ENCODE measurements at regions not wholly inside any gene's neighbourhood (a gene's known extent, or its start where the extent isn't known, plus 50 kb on each side); places are given as distances from the start of the nearest gene placed in this dataset.

DNA sequence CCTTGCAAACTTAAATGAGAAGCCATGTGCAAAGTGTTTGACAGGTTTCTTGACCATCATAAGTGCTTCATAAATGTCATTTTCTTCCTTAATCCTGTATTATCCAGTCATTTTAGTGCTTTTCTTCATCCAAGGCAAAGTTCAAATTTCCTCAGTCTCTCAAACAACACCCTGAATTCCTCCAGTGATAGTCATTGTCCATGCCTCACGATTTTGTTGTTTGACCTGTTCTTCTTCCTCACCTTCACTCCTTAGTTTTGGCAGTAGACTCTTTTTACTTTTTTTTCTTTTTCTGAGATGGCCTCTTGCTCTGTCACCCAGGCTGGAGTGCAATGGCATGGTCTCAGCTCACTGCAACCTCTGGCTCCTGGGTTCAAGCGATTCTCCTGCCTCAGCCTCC lies 1257.3 kb downstream of the FAM181B start:
- dilution Hi-C loops (cut with HindIII; ENCODE audit: low sequenced_read_pairs, unreplicated experiment) (no loop called here), in situ Hi-C loops (cut with MboI; ENCODE audit: low sequenced_read_pairs) (no loop called here), intact Hi-C loops (cut with micrococcal nuclease) (no loop called here)
- H3K36me3 ChIP-seq (ENCODE audit: control insufficient read depth, insufficient read depth, low read length), result no peaks in the 10 kb centered on the region
- H2BK15ac ChIP-seq (ENCODE audit: low read depth, low read length), result no peak overlapping the region
- no peaks in the 10 kb centered on the region for H4K20me1 ChIP-seq (ENCODE audit: insufficient read depth, low read length)
- no peak overlapping the region for H3K23ac ChIP-seq (ENCODE audit: low read depth, low read length)
- H3K27me3 ChIP-seq (ENCODE audit: control insufficient read depth, insufficient read depth, low read length), result no peaks in the 10 kb centered on the region
- H3K18ac ChIP-seq (ENCODE audit: low read depth, low read length), result no peak overlapping the region
- H4K5ac ChIP-seq (ENCODE audit: low read depth, low read length), result no peak overlapping the region
- TF ChIP-seq, protein P1, sequence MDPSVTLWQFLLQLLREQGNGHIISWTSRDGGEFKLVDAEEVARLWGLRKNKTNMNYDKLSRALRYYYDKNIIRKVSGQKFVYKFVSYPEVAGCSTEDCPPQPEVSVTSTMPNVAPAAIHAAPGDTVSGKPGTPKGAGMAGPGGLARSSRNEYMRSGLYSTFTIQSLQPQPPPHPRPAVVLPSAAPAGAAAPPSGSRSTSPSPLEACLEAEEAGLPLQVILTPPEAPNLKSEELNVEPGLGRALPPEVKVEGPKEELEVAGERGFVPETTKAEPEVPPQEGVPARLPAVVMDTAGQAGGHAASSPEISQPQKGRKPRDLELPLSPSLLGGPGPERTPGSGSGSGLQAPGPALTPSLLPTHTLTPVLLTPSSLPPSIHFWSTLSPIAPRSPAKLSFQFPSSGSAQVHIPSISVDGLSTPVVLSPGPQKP (IDR thresholded peaks at IDR 0.05; ENCODE audit: borderline replicate concordance, low read depth, low read length), result no peak
- TF ChIP-seq POLR2A (IDR thresholded peaks at IDR 0.05; ENCODE audit: low read depth, low read length) (no peak), FOS (IDR thresholded peaks at IDR 0.05; ENCODE audit: low read depth, low read length) (no peak), SMC3 (IDR thresholded peaks at IDR 0.05; ENCODE audit: low read depth, low read length) (no peak), CHD1 (IDR thresholded peaks at IDR 0.05; ENCODE audit: low read depth, low read length) (no peak), RAD21 (IDR thresholded peaks at IDR 0.05; ENCODE audit: low read length) (no peak), MXI1 (IDR thresholded peaks at IDR 0.05; ENCODE audit: borderline replicate concordance, low read depth, low read length) (no peak), NFE2L2 (IDR thresholded peaks at IDR 0.05; ENCODE audit: low read depth, low read length) (no peak), BHLHE40 (IDR thresholded peaks at IDR 0.05; ENCODE audit: low read depth, low read length) (no peak), RCOR1 (IDR thresholded peaks at IDR 0.05; ENCODE audit: insufficient replicate concordance, low read length) (no peak), RFX5 (IDR thresholded peaks at IDR 0.05; ENCODE audit: low read depth, low read length) (no peak)
- TF ChIP-seq, protein P2, sequence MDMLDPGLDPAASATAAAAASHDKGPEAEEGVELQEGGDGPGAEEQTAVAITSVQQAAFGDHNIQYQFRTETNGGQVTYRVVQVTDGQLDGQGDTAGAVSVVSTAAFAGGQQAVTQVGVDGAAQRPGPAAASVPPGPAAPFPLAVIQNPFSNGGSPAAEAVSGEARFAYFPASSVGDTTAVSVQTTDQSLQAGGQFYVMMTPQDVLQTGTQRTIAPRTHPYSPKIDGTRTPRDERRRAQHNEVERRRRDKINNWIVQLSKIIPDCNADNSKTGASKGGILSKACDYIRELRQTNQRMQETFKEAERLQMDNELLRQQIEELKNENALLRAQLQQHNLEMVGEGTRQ (IDR thresholded peaks at IDR 0.05; ENCODE audit: low read depth, low read length), result no peak
- CTCF ChIA-PET, result no interaction called here
- H2AK9ac ChIP-seq (replicated peaks; ENCODE audit: low read depth, low read length, poor library complexity), result no peak overlapping the region
- no peak overlapping the region for H2BK5ac ChIP-seq (ENCODE audit: low read depth, low read length, poor library complexity, severe bottlenecking)
- H3K4me3 ChIP-seq (ENCODE audit: insufficient read depth, low read depth, low read length), result no peak overlapping the region
- no peak overlapping the region for H3K14ac ChIP-seq (replicated peaks; ENCODE audit: low read depth, low read length)
- H2BK120ac ChIP-seq (ENCODE audit: low read depth, low read length), result no peak overlapping the region
- H3K9me1 ChIP-seq (ENCODE audit: insufficient read depth, low read length), result no peaks in the 10 kb centered on the region
- no peak overlapping the region for H3K9ac ChIP-seq (ENCODE audit: low read depth, low read length)
- DNase-seq (no peak), ATAC-seq (ENCODE audit: low read depth) (no peak)
- BruUV-seq (replicated peaks), result no TSS peak
- H4K91ac ChIP-seq (ENCODE audit: insufficient read depth, low read depth, low read length), result no peak overlapping the region
- H2AFZ ChIP-seq (replicated peaks; ENCODE audit: low read length, poor library complexity), result no peak overlapping the region
- no peak overlapping the region for H2AK5ac ChIP-seq (ENCODE audit: low read depth, low read length)
- H2BK20ac ChIP-seq (ENCODE audit: low read depth, low read length), result no peak overlapping the region
- no peaks in the 10 kb centered on the region; the same call in 1 of the 2 replicates for H3K9me3 ChIP-seq (ENCODE audit: control insufficient read depth, insufficient read depth, low read length)
- WGBS, 2 experiments (ENCODE audit: extremely low coverage in 2 of 2, insufficient read length in 1 of 2), result no CpG with 5 or more reads among the region's 2 CpGs
- no peaks in the 10 kb centered on the region for H3K79me1 ChIP-seq (ENCODE audit: low read depth in 1 of 2, low read length in 2 of 2)
- no peak overlapping the region for H4K8ac ChIP-seq (ENCODE audit: low read depth in 2 of 2, low read length in 2 of 2)
- no peak overlapping the region for H3K4ac ChIP-seq (ENCODE audit: low read depth, low read length)
- no peak overlapping the region for H3K56ac ChIP-seq (ENCODE audit: extremely low read depth, insufficient read depth, low read length)
- no peaks in the 10 kb centered on the region for H3K4me1 ChIP-seq (ENCODE audit: control insufficient read depth, insufficient read depth, low read length)
- H3K4me2 ChIP-seq (ENCODE audit: low read depth, low read length), result no peak overlapping the region
- no peak overlapping the region for H3K27ac ChIP-seq (ENCODE audit: insufficient read depth, low read length)
- POLR2A ChIA-PET (ENCODE audit: unreplicated experiment), result no interaction called here
